Erythroblast (primary cell): ENCODE measurements at regions not wholly inside any gene's neighbourhood (a gene's known extent, or its start where the extent isn't known, plus 50 kb on each side); places are given as distances from the start of the nearest gene placed in this dataset.

Experiments
- GATA1 ChIP-seq: IDR thresholded peaks from 2 replicates; pipeline ENCODE4 v1.6.1; 2011; ENCODE audit warnings: low read depth, mild to moderate bottlenecking, control low read depth, low read length, moderate library complexity
- POLR2A ChIP-seq: IDR thresholded peaks from 2 replicates; pipeline ENCODE4 v1.6.1; 2011; ENCODE audit warnings: mild to moderate bottlenecking, low read length

GRCh38 chr16:65717846-65718245 is 596.0 kb upstream of the CDH11 start:
- TF ChIP-seq POLR2A: no peak
- no peak for TF ChIP-seq GATA1
